GM12873 (cell line): ENCODE measurements at regions not wholly inside any gene's neighbourhood (a gene's known extent, or its start where the extent isn't known, plus 50 kb on each side); places are given as distances from the start of the nearest gene placed in this dataset.
A peak's percentile ranks its signal among the peaks of the same experiment; 100 is the strongest.

Experiments used
- CTCF ChIP-seq: IDR thresholded peaks from 2 replicates; pipeline ENCODE4 v1.5.1; 2012; ENCODE audit warnings: low read depth, mild to moderate bottlenecking, moderate library complexity, low read length, control low read depth; ENCODE audit not compliant: insufficient read depth; ENCODE audit errors: missing control alignments

GRCh38 chr20:50340541-50340940 lies 149.9 kb downstream of the CEBPB start:
- TF ChIP-seq CTCF: no peak

- no peak for TF ChIP-seq CTCF
Observed at GRCh38 chr20:50341050-50341449, 150.4 kb downstream of the CEBPB start.

GRCh38 chr20:50341880-50342637 lies 151.4 kb downstream of the CEBPB start:
- TF ChIP-seq CTCF: no peak

GRCh38 chr20:50342638-50343102 lies 152.0 kb downstream of the CEBPB start:
- no peak for TF ChIP-seq CTCF

GRCh38 chr20:50343125-50343489 lies 152.5 kb downstream of the CEBPB start:
- TF ChIP-seq CTCF: no peak

GRCh38 chr20:50343490-50344179 lies 153.0 kb downstream of the CEBPB start:
- TF ChIP-seq CTCF: no peak

- TF ChIP-seq CTCF: peak; percentile 46
Observed at GRCh38 chr20:50344232-50345071, 153.8 kb downstream of the CEBPB start.
